OCI-LY1 (cell line): ENCODE measurements at regions not wholly inside any gene's neighbourhood (a gene's known extent, or its start where the extent isn't known, plus 50 kb on each side); places are given as distances from the start of the nearest gene placed in this dataset.

Experiments used
- H2AFZ ChIP-seq: fragments of 200-600 bp; sonication (generic), shearing (Covaris generic); 2 replicates; pipeline ENCODE4 v1.6.0; 2014; ENCODE audit warnings: antibody characterized with exemption, mild to moderate bottlenecking, low read length
- H3F3A ChIP-seq: fragments of 200-600 bp; sonication (generic), shearing (Covaris generic); 2 replicates; pipeline ENCODE4 v1.6.0; 2014; ENCODE audit warnings: mild to moderate bottlenecking, antibody characterized with exemption, low read length, moderate library complexity; ENCODE audit not compliant: insufficient read depth
- H3K27ac ChIP-seq: fragments of 200-600 bp; sonication (generic); 2 replicates; pipeline ENCODE4 v1.5.1; 2014; ENCODE audit warnings: low read length, mixed run types, mild to moderate bottlenecking, low read depth; ENCODE audit not compliant: poor library complexity, severe bottlenecking
- H3K27me3 ChIP-seq: fragments of 200-600 bp; sonication (generic); 2 replicates; pipeline ENCODE4 v1.6.0; 2014; ENCODE audit warnings: antibody characterized with exemption, mild to moderate bottlenecking, low read length, moderate library complexity; ENCODE audit not compliant: insufficient read depth
- H3K36me3 ChIP-seq: fragments of 200-600 bp; sonication (generic); 2 replicates; pipeline ENCODE4 v1.6.1; 2014; ENCODE audit warnings: mild to moderate bottlenecking, antibody characterized with exemption, low read length, moderate library complexity, mixed read lengths; ENCODE audit not compliant: insufficient read depth
- H3K4me1 ChIP-seq: fragments of 200-600 bp; sonication (generic); 2 replicates; pipeline ENCODE4 v1.5.1; 2014; ENCODE audit warnings: mild to moderate bottlenecking, low read length, moderate library complexity; ENCODE audit not compliant: insufficient read depth, severe bottlenecking
- H3K4me2 ChIP-seq: fragments of 200-600 bp; sonication (generic), shearing (Covaris generic); 2 replicates; pipeline ENCODE4 v1.6.1; 2014; ENCODE audit warnings: low read length
- H3K4me3 ChIP-seq: fragments of 200-600 bp; sonication (generic); 2 replicates; pipeline ENCODE4 v1.5.1; 2014; ENCODE audit warnings: low read length, low read depth, mild to moderate bottlenecking, mixed read lengths; ENCODE audit not compliant: poor library complexity, severe bottlenecking
- H3K79me2 ChIP-seq: fragments of 200-600 bp; shearing (Covaris generic); 2 replicates; pipeline ENCODE4 v1.6.1; 2016; ENCODE audit warnings: mixed run types, low read length, mixed read lengths; ENCODE audit not compliant: insufficient read depth
- H3K9ac ChIP-seq: fragments of 200-600 bp; sonication (generic), shearing (Covaris generic); 2 replicates; pipeline ENCODE4 v1.6.1; 2014; ENCODE audit warnings: mild to moderate bottlenecking, low read length, mixed read lengths
- H3K9me2 ChIP-seq: fragments of 200-600 bp; sonication (generic), shearing (Covaris generic); 2 replicates; pipeline ENCODE4 v1.6.1; 2014; ENCODE audit warnings: low read depth, mild to moderate bottlenecking, low read length, mixed read lengths
- H3K9me3 ChIP-seq: fragments of 200-600 bp; shearing (Covaris generic); 2 replicates; pipeline ENCODE4 v1.6.1; 2014; ENCODE audit warnings: low read length, mixed read lengths
- H4K20me1 ChIP-seq: fragments of 200-600 bp; sonication (generic), shearing (Covaris generic); 2 replicates; pipeline ENCODE4 v1.6.0; 2016; ENCODE audit warnings: mild to moderate bottlenecking, low read length; ENCODE audit not compliant: insufficient read depth
- EZH2 ChIP-seq: fragments of 200-600 bp; sonication (generic), shearing (Covaris generic); IDR thresholded peaks from 2 replicates; pipeline ENCODE4 v1.8.0; 2017; ENCODE audit warnings: borderline replicate concordance, mixed run types, mild to moderate bottlenecking, antibody characterized with exemption, low read length, moderate library complexity, mixed read lengths
- TF ChIP-seq, protein P1 (sequence below): fragments of 200-600 bp; sonication (generic), shearing (Covaris generic); IDR thresholded peaks from 2 replicates; pipeline ENCODE4 v1.5.1; 2017; ENCODE audit warnings: mild to moderate bottlenecking, antibody characterized with exemption, low read length, moderate library complexity, mixed read lengths

DNA sequence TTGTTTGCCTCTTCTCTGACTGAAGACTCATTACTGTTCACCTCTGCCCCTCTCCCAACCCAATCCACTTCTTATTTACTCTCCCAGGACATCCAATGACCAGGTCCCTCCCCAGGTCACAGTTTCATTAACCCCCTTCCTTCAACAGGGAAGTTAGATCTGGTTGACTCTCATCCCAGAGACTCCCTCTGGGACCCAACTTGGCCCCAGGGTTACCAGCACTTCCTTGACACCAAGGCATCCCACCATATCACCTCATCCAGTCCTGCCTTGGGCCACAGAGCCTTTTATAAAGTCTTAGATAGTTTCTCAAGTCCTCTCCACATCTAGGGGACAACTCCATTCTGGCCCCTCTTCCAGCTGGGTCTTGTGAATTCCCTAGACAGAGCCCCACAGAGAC is 470.6 kb upstream of the TSHZ3 start:
- H2AFZ ChIP-seq, result no peak overlapping the region
- H3K4me1 ChIP-seq, result no peaks in the 10 kb centered on the region
- no peaks in the 10 kb centered on the region for H3K9me3 ChIP-seq
- H3K4me2 ChIP-seq, result no peak overlapping the region
- H3K4me3 ChIP-seq, result no peak overlapping the region
- H3K27me3 ChIP-seq, result no peaks in the 10 kb centered on the region
- H4K20me1 ChIP-seq, result no peaks in the 10 kb centered on the region
- no peak overlapping the region for H3K9ac ChIP-seq
- H3K27ac ChIP-seq, result no peak overlapping the region
- H3K9me2 ChIP-seq, result no peaks in the 10 kb centered on the region
- H3K36me3 ChIP-seq, result no peaks in the 10 kb centered on the region
- no peaks in the 10 kb centered on the region for H3K79me2 ChIP-seq
- no peaks in the 10 kb centered on the region for H3F3A ChIP-seq
- TF ChIP-seq, protein P1, sequence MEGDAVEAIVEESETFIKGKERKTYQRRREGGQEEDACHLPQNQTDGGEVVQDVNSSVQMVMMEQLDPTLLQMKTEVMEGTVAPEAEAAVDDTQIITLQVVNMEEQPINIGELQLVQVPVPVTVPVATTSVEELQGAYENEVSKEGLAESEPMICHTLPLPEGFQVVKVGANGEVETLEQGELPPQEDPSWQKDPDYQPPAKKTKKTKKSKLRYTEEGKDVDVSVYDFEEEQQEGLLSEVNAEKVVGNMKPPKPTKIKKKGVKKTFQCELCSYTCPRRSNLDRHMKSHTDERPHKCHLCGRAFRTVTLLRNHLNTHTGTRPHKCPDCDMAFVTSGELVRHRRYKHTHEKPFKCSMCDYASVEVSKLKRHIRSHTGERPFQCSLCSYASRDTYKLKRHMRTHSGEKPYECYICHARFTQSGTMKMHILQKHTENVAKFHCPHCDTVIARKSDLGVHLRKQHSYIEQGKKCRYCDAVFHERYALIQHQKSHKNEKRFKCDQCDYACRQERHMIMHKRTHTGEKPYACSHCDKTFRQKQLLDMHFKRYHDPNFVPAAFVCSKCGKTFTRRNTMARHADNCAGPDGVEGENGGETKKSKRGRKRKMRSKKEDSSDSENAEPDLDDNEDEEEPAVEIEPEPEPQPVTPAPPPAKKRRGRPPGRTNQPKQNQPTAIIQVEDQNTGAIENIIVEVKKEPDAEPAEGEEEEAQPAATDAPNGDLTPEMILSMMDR, result no peak
- TF ChIP-seq EZH2, result no peak

DNA sequence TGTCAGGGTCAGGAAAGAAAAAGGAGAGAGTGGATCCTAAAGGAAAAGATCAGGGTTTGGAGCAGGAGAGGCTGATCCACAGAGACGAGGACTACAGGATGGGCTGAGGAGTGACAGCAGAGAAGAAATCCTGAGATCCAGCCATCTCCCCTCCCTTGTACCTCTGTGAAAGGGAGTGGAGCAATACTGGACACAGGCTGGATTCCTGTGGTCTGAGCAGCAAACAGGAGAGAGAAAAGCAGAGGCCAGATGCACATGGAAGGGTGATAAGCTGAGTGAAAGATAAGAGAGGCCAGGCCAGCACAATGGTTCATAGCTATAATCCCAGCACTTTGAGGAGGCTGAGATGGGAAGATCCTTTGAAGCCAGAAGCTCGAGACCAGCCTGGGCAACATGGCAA is 472.1 kb upstream of the TSHZ3 start:
- Histone ChIP-seq H3K4me3 (no peak overlapping the region), H3K9me3 (no peaks in the 10 kb centered on the region)
- TF ChIP-seq EZH2, result no peak
- TF ChIP-seq, protein P1, result no peak

GRCh38 chr19:31825134-31826094 is 476.2 kb upstream of the TSHZ3 start:
- no peak for TF ChIP-seq EZH2
- TF ChIP-seq, protein P1, result no peak
- Histone ChIP-seq H3K9me3 (no peaks in the 10 kb centered on the region), H3K27ac (no peak overlapping the region), H3K79me2 (no peaks in the 10 kb centered on the region), H3K4me2 (no peak overlapping the region), H3F3A (no peaks in the 10 kb centered on the region), H3K4me3 (no peak overlapping the region), H3K9ac (no peak overlapping the region), H4K20me1 (no peaks in the 10 kb centered on the region), H2AFZ (no peak overlapping the region), H3K27me3 (no peaks in the 10 kb centered on the region), H3K36me3 (no peaks in the 10 kb centered on the region), H3K4me1 (no peaks in the 10 kb centered on the region), H3K9me2 (no peaks in the 10 kb centered on the region)

More for the DNA sequence above, 472.1 kb upstream of the TSHZ3 start:
- Histone ChIP-seq H3K4me1 (no peaks in the 10 kb centered on the region), H4K20me1 (no peaks in the 10 kb centered on the region), H2AFZ (no peak overlapping the region), H3K27me3 (no peaks in the 10 kb centered on the region), H3F3A (no peaks in the 10 kb centered on the region), H3K9ac (no peak overlapping the region), H3K79me2 (no peaks in the 10 kb centered on the region), H3K36me3 (no peaks in the 10 kb centered on the region), H3K4me2 (no peak overlapping the region), H3K9me2 (no peaks in the 10 kb centered on the region), H3K27ac (no peak overlapping the region)
